Skeletal muscle satellite cell (primary cell): ENCODE measurements at regions not wholly inside any gene's neighbourhood (a gene's known extent, or its start where the extent isn't known, plus 50 kb on each side); places are given as distances from the start of the nearest gene placed in this dataset.

Source experiments
- H3K27me3 ChIP-seq: 2 replicates; pipeline ENCODE4 v1.7.0; 2013; ENCODE audit warnings: low read length; ENCODE audit not compliant: control insufficient read depth, insufficient read depth
- H3K36me3 ChIP-seq: 2 replicates; pipeline ENCODE4 v1.7.0; 2013; ENCODE audit warnings: mild to moderate bottlenecking, control low read depth, low read length; ENCODE audit not compliant: insufficient read depth
- H3K4me1 ChIP-seq: 2 replicates; pipeline ENCODE4 v1.7.0; 2013; ENCODE audit warnings: low read length; ENCODE audit not compliant: control insufficient read depth, insufficient read depth
- H3K4me2 ChIP-seq: 2 replicates; pipeline ENCODE4 v1.7.0; 2013; ENCODE audit warnings: mild to moderate bottlenecking, low read length
- H3K4me3 ChIP-seq: 2 replicates; pipeline ENCODE4 v1.7.0; 2013; ENCODE audit warnings: low read length
- H3K9ac ChIP-seq: 2 replicates; pipeline ENCODE4 v1.7.0; 2013; ENCODE audit warnings: mild to moderate bottlenecking, low read depth, low read length, moderate library complexity
- H3K9me3 ChIP-seq: replicated peaks from 2 replicates; pipeline ENCODE4 v1.7.0; 2013; ENCODE audit warnings: mild to moderate bottlenecking, control low read depth, low read length

GRCh38 chr22:48337957-48338792 is 1489.5 kb downstream of the BRD1 start:
- no peaks in the 10 kb centered on the region for H3K27me3 ChIP-seq
- no peaks in the 10 kb centered on the region for H3K4me1 ChIP-seq
- peaks cover 24% of the 10 kb centered on the region for H3K9me3 ChIP-seq
- H3K4me2 ChIP-seq, result no peak overlapping the region
- H3K36me3 ChIP-seq, result no peaks in the 10 kb centered on the region
- no peak overlapping the region for H3K4me3 ChIP-seq
- no peak overlapping the region for H3K9ac ChIP-seq

- no peak overlapping the region for H3K4me2 ChIP-seq
- no peak overlapping the region for H3K9ac ChIP-seq
- no peaks in the 10 kb centered on the region for H3K4me1 ChIP-seq
- no peaks in the 10 kb centered on the region for H3K27me3 ChIP-seq
- H3K9me3 ChIP-seq, result peaks cover 29% of the 10 kb centered on the region
- H3K36me3 ChIP-seq, result no peaks in the 10 kb centered on the region
- H3K4me3 ChIP-seq, result no peak overlapping the region
Observed at GRCh38 chr22:48336339-48337060, 1491.2 kb downstream of the BRD1 start.

- Histone ChIP-seq H3K4me2 (no peak overlapping the region), H3K27me3 (no peaks in the 10 kb centered on the region), H3K4me3 (no peak overlapping the region), H3K9ac (no peak overlapping the region), H3K36me3 (no peaks in the 10 kb centered on the region), H3K4me1 (no peaks in the 10 kb centered on the region), H3K9me3 (peaks cover 38% of the 10 kb centered on the region)
Observed at GRCh38 chr22:48335442-48336139, 1492.1 kb downstream of the BRD1 start.

GRCh38 chr22:48334971-48335370 is 1492.7 kb downstream of the BRD1 start:
- Histone ChIP-seq H3K27me3 (no peaks in the 10 kb centered on the region), H3K9me3 (peaks cover 33% of the 10 kb centered on the region), H3K4me1 (no peaks in the 10 kb centered on the region), H3K36me3 (no peaks in the 10 kb centered on the region), H3K9ac (no peak overlapping the region), H3K4me3 (no peak overlapping the region), H3K4me2 (no peak overlapping the region)

- Histone ChIP-seq H3K4me1 (no peaks in the 10 kb centered on the region), H3K9me3 (peaks cover 39% of the 10 kb centered on the region), H3K27me3 (no peaks in the 10 kb centered on the region), H3K4me2 (no peak overlapping the region), H3K9ac (no peak overlapping the region), H3K36me3 (no peaks in the 10 kb centered on the region), H3K4me3 (no peak overlapping the region)
Observed at GRCh38 chr22:48333816-48334735, 1493.6 kb downstream of the BRD1 start.

GRCh38 chr22:48333323-48333763 is 1494.3 kb downstream of the BRD1 start:
- Histone ChIP-seq H3K36me3 (no peaks in the 10 kb centered on the region), H3K4me2 (no peak overlapping the region), H3K9ac (no peak overlapping the region), H3K9me3 (peaks cover 36% of the 10 kb centered on the region), H3K4me1 (no peaks in the 10 kb centered on the region), H3K27me3 (no peaks in the 10 kb centered on the region), H3K4me3 (no peak overlapping the region)

- Histone ChIP-seq H3K4me3 (no peak overlapping the region), H3K4me1 (no peaks in the 10 kb centered on the region), H3K9ac (no peak overlapping the region), H3K9me3 (peaks cover 33% of the 10 kb centered on the region), H3K36me3 (no peaks in the 10 kb centered on the region), H3K27me3 (no peaks in the 10 kb centered on the region), H3K4me2 (no peak overlapping the region)
Observed at GRCh38 chr22:48332438-48333322, 1495.0 kb downstream of the BRD1 start.

- Histone ChIP-seq H3K27me3 (no peaks in the 10 kb centered on the region), H3K4me2 (no peak overlapping the region), H3K9ac (no peak overlapping the region), H3K4me3 (no peak overlapping the region), H3K36me3 (no peaks in the 10 kb centered on the region), H3K9me3 (peaks cover 31% of the 10 kb centered on the region), H3K4me1 (no peaks in the 10 kb centered on the region)
Observed at GRCh38 chr22:48331691-48332220, 1495.9 kb downstream of the BRD1 start.

GRCh38 chr22:48331266-48331665 is 1496.4 kb downstream of the BRD1 start:
- H3K27me3 ChIP-seq, result no peaks in the 10 kb centered on the region
- H3K9me3 ChIP-seq, result peaks cover 31% of the 10 kb centered on the region
- no peaks in the 10 kb centered on the region for H3K36me3 ChIP-seq

GRCh38 chr22:48327721-48328120 is 1500.0 kb downstream of the BRD1 start:
- H3K9me3 ChIP-seq, result peaks cover 31% of the 10 kb centered on the region
- no peak overlapping the region for H3K4me2 ChIP-seq
- no peak overlapping the region for H3K9ac ChIP-seq
- H3K36me3 ChIP-seq, result no peaks in the 10 kb centered on the region
- no peaks in the 10 kb centered on the region for H3K27me3 ChIP-seq
- no peak overlapping the region for H3K4me3 ChIP-seq
- H3K4me1 ChIP-seq, result no peaks in the 10 kb centered on the region

More at GRCh38 chr22:48331266-48331665, 1496.4 kb downstream of the BRD1 start:
- no peaks in the 10 kb centered on the region for H3K4me1 ChIP-seq
- H3K9ac ChIP-seq, result no peak overlapping the region
- no peak overlapping the region for H3K4me2 ChIP-seq
- H3K4me3 ChIP-seq, result no peak overlapping the region
